ENCODE measurements at regions not wholly inside any gene's neighbourhood (a gene's known extent, or its start where the extent isn't known, plus 50 kb on each side); places are given as distances from the start of the nearest gene placed in this dataset.

DNA sequence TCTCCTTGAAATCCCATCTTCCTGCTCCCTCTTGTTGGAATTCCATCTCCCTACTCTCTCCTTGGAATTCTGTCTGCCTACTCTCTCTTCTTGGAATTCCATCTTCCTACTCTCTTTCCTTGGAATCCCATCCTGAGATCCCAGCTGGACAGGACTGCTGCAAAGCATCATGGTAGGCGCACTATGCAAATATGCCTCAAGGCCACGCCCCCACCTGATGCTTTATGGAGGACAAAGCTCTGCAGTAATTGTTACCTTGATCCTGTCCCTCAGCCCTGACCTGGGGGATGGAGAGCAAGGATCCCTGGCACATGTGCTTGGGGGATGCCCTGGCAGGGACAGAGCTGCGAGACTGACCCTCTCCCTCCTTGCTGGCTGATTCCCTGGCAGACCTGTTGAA is 185.6 kb downstream of the TBX5 start:
- Histone ChIP-seq H3K4me1 (ENCODE audit: control insufficient read depth, extremely low read depth, insufficient read depth, low read length) (no peaks in the 10 kb centered on the region), H3K79me2 (ENCODE audit: control insufficient read depth, insufficient read depth, low read length) (no peaks in the 10 kb centered on the region), H3K27ac (ENCODE audit: insufficient read depth, low read length) (no peak overlapping the region), H3K9ac (ENCODE audit: insufficient read depth, low read length) (no peak overlapping the region), H2AFZ (ENCODE audit: low read length) (no peak overlapping the region), H3K4me2 (ENCODE audit: extremely low read depth, insufficient read depth, low read length) (no peak overlapping the region), H3K36me3 (ENCODE audit: control insufficient read depth, insufficient read depth, low read length) (no peaks in the 10 kb centered on the region), H4K20me1 (ENCODE audit: control insufficient read depth, extremely low read depth, insufficient read depth, low read length) (no peaks in the 10 kb centered on the region), H3K4me3 (replicated peaks in 1 of 4; ENCODE audit: control extremely low read depth in 1 of 4, insufficient read depth in 1 of 4, low read depth in 3 of 4, low read length in 4 of 4) (no peak overlapping the region), H3K27me3 (ENCODE audit: control insufficient read depth, insufficient read depth, low read length) (no peaks in the 10 kb centered on the region), H3K9me3 (ENCODE audit: control insufficient read depth, insufficient read depth, low read depth, low read length) (no peaks in the 10 kb centered on the region)
- no peak for DNase-seq (ENCODE audit: low read depth in 2 of 2)
- no peak for TF ChIP-seq EZH2 (IDR thresholded peaks at IDR 0.05; ENCODE audit: low read length, missing control alignments)
- TF ChIP-seq, protein P1, sequence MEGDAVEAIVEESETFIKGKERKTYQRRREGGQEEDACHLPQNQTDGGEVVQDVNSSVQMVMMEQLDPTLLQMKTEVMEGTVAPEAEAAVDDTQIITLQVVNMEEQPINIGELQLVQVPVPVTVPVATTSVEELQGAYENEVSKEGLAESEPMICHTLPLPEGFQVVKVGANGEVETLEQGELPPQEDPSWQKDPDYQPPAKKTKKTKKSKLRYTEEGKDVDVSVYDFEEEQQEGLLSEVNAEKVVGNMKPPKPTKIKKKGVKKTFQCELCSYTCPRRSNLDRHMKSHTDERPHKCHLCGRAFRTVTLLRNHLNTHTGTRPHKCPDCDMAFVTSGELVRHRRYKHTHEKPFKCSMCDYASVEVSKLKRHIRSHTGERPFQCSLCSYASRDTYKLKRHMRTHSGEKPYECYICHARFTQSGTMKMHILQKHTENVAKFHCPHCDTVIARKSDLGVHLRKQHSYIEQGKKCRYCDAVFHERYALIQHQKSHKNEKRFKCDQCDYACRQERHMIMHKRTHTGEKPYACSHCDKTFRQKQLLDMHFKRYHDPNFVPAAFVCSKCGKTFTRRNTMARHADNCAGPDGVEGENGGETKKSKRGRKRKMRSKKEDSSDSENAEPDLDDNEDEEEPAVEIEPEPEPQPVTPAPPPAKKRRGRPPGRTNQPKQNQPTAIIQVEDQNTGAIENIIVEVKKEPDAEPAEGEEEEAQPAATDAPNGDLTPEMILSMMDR (conservative IDR thresholded peaks at IDR 0.05 in 1 of 2, IDR thresholded peaks at IDR 0.05 in 1 of 2; ENCODE audit: low read depth in 1 of 2, low read length in 2 of 2), result no peak

DNA sequence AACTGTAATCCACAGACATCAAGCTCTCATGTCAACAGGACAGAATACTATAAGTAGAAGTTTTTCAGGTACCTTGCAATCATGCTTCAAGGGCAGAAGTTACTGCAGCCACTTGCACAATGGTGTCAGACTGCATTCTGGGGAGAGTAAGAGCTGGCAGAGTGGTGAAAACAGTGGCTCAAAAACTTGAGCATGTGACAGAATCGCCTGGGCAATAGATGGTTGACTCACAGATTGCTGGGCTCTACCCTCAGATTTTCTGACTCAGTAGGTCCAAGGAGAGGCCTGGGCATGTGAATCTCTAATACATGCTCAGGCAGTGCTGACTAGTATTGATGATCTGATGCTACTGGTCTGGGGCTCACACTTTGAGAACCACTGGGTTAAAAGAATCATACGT is 187.8 kb downstream of the TBX5 start:
- TF ChIP-seq, protein P1 (conservative IDR thresholded peaks at IDR 0.05 in 1 of 2, IDR thresholded peaks at IDR 0.05 in 1 of 2; ENCODE audit: low read depth in 1 of 2, low read length in 2 of 2), result no peak
- no peak for TF ChIP-seq EZH2 (IDR thresholded peaks at IDR 0.05; ENCODE audit: low read length, missing control alignments)
- Histone ChIP-seq H3K4me3 (replicated peaks in 1 of 4; ENCODE audit: control extremely low read depth in 1 of 4, insufficient read depth in 1 of 4, low read depth in 3 of 4, low read length in 4 of 4) (no peak overlapping the region), H3K27ac (ENCODE audit: insufficient read depth, low read length) (no peak overlapping the region), H3K9ac (ENCODE audit: insufficient read depth, low read length) (no peak overlapping the region), H2AFZ (ENCODE audit: low read length) (no peak overlapping the region), H3K4me2 (ENCODE audit: extremely low read depth, insufficient read depth, low read length) (no peak overlapping the region), H3K27me3 (ENCODE audit: control insufficient read depth, insufficient read depth, low read length) (no peaks in the 10 kb centered on the region), H3K9me3 (ENCODE audit: control insufficient read depth, insufficient read depth, low read depth, low read length) (no peaks in the 10 kb centered on the region), H4K20me1 (ENCODE audit: control insufficient read depth, extremely low read depth, insufficient read depth, low read length) (no peaks in the 10 kb centered on the region), H3K4me1 (ENCODE audit: control insufficient read depth, extremely low read depth, insufficient read depth, low read length) (no peaks in the 10 kb centered on the region), H3K36me3 (ENCODE audit: control insufficient read depth, insufficient read depth, low read length) (no peaks in the 10 kb centered on the region), H3K79me2 (ENCODE audit: control insufficient read depth, insufficient read depth, low read length) (no peaks in the 10 kb centered on the region)
- no peak for DNase-seq (ENCODE audit: low read depth in 2 of 2)

DNA sequence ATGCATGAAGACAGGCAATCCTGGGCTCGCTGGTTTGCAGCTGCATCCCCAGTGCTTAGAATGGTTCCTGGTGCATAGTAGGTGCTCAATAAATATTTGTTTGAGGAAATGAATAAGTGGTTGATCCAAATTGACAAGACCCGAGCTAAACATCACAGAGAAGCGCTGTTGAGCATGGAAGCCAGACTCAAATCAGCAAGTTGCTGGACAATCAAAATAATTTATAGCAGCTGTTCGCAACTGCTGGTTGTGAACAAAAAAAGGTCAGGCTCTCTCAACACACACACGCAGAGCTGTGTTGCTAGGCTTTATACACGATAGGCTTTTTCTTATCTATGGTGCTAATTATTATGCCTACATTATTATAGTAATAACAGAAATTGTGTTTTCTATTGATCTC is 190.2 kb downstream of the TBX5 start:
- Histone ChIP-seq H2AFZ (ENCODE audit: low read length) (no peak overlapping the region), H3K79me2 (ENCODE audit: control insufficient read depth, insufficient read depth, low read length) (no peaks in the 10 kb centered on the region), H3K9me3 (ENCODE audit: control insufficient read depth, insufficient read depth, low read depth, low read length) (no peaks in the 10 kb centered on the region), H3K4me1 (ENCODE audit: control insufficient read depth, extremely low read depth, insufficient read depth, low read length) (no peaks in the 10 kb centered on the region), H4K20me1 (ENCODE audit: control insufficient read depth, extremely low read depth, insufficient read depth, low read length) (no peaks in the 10 kb centered on the region), H3K4me3 (replicated peaks in 1 of 4; ENCODE audit: control extremely low read depth in 1 of 4, insufficient read depth in 1 of 4, low read depth in 3 of 4, low read length in 4 of 4) (no peak overlapping the region), H3K27me3 (ENCODE audit: control insufficient read depth, insufficient read depth, low read length) (no peaks in the 10 kb centered on the region), H3K4me2 (ENCODE audit: extremely low read depth, insufficient read depth, low read length) (no peak overlapping the region), H3K36me3 (ENCODE audit: control insufficient read depth, insufficient read depth, low read length) (no peaks in the 10 kb centered on the region), H3K27ac (ENCODE audit: insufficient read depth, low read length) (no peak overlapping the region), H3K9ac (ENCODE audit: insufficient read depth, low read length) (no peak overlapping the region)
- TF ChIP-seq EZH2 (IDR thresholded peaks at IDR 0.05; ENCODE audit: low read length, missing control alignments), result no peak
- TF ChIP-seq, protein P1 (conservative IDR thresholded peaks at IDR 0.05 in 1 of 2, IDR thresholded peaks at IDR 0.05 in 1 of 2; ENCODE audit: low read depth in 1 of 2, low read length in 2 of 2), result no peak
- DNase-seq (ENCODE audit: low read depth in 2 of 2), result no peak
